Erythroblast (primary cell): ENCODE measurements at regions not wholly inside any gene's neighbourhood (a gene's known extent, or its start where the extent isn't known, plus 50 kb on each side); places are given as distances from the start of the nearest gene placed in this dataset.

Source experiments
- DNase-seq, 2 experiments: peaks; one replicate each; lab custom pipeline; 2025; lab: John Stamatoyannopoulos, UW
- GATA1 ChIP-seq: IDR thresholded peaks from 2 replicates; pipeline ENCODE4 v1.6.1; 2011; ENCODE audit warnings: low read depth, mild to moderate bottlenecking, control low read depth, low read length, moderate library complexity
- POLR2A ChIP-seq: IDR thresholded peaks from 2 replicates; pipeline ENCODE4 v1.6.1; 2011; ENCODE audit warnings: mild to moderate bottlenecking, low read length

DNA sequence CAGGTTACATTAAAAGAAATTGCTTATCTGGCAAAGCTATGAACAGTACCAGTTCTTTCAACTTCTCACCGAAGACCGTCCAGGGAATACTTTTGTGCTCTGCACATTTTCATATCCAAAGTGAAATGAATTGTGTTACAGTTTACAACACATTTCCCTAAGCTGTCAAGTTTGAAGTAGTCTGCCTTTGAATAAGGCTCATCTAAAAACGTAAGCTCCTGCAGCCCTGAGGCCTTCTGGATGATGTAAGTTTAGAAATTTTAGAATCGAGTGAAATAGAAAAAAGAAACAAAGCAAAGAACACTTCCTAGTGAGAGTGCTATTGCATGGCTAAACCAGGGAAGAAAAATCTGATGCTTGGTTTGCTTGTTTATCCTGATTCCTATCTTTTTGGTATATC lies 653.8 kb downstream of the MMUT start:
- no peak for DNase-seq
- TF ChIP-seq POLR2A = no peak
- no peak for TF ChIP-seq GATA1

DNA sequence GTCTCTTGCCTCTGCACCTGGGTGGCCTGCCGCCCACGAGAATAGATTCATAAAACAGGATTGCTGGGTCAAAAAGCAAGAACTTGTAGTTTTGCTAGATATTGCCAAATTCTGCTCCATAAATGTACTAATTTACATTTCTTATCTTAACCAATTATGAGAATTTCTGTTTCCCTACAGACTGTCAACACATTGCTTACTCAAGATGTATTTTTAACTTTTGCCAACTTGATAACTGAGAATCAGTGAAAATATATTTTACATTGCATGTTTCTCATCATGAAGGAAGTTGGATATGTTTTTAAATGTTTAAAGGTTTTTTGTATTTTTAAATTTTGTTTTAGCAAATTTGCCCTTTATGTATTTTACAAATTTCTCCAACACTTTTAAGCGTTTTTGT lies 664.8 kb downstream of the MMUT start:
- DNase-seq = no peak
- TF ChIP-seq POLR2A = no peak
- no peak for TF ChIP-seq GATA1

GRCh38 chr6:48782225-48782624 lies 671.2 kb upstream of the PTCHD4 start:
- TF ChIP-seq GATA1 (no peak), POLR2A (no peak)
- no peak for DNase-seq

DNA sequence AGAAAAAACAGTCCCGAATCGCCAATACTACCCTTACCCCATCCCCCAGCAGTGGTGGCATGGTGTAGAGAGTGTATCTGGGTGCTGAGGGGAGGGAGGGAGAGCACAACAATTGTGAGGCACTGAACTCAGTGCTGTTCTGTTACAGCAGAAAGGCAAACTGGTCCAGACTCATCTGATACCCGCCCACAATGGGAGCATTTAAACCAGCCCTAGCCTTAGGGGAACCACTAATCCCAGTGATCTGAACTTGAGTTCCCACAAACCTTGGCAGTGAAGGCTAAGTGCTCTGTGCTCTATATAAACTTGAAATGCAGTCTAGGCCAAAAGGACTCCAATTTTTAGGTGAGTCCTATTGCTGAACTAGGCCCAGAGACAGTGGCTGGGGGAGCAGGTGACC lies 666.4 kb upstream of the PTCHD4 start:
- no peak for TF ChIP-seq GATA1
- no peak for DNase-seq

- no peak for TF ChIP-seq GATA1
- TF ChIP-seq POLR2A = no peak
Observed at GRCh38 chr6:48775157-48775556, 664.2 kb upstream of the PTCHD4 start.

GRCh38 chr6:48774276-48774675 lies 663.3 kb upstream of the PTCHD4 start:
- TF ChIP-seq GATA1 (no peak), POLR2A (no peak)
- no peak for DNase-seq

More at GRCh38 chr6:48775157-48775556, 664.2 kb upstream of the PTCHD4 start:
- no peak for DNase-seq

GRCh38 chr6:48766349-48766748 lies 655.4 kb upstream of the PTCHD4 start:
- TF ChIP-seq GATA1 (no peak), POLR2A (no peak)
- no peak for DNase-seq

- TF ChIP-seq GATA1 (no peak), POLR2A (no peak)
- DNase-seq = peak in 1 of 2 experiments; percentile 26
Observed at GRCh38 chr6:48765352-48765961, 654.5 kb upstream of the PTCHD4 start.

GRCh38 chr6:48764286-48765044 lies 653.5 kb upstream of the PTCHD4 start:
- TF ChIP-seq GATA1 = no peak
- no peak for TF ChIP-seq POLR2A
- DNase-seq = no peak

DNA sequence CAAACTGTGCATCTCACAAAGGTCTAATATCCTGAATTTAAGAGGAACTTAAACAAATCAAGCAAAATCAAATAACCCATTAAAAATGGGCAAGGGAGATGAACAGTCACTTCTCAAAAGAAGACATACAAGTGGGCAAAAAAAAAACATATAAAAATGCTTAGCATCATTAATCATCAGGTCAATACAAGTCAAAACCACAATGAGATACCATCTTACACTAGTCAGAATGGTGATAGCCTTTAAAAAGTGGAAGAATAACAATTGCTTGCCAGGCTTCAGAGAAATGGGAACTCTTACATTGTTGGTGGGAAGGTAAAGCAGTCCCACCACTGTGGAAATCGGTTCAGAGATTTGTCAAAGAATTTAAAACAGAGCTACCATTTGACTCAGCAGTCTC lies 646.7 kb upstream of the PTCHD4 start:
- DNase-seq = no peak
- no peak for TF ChIP-seq POLR2A

DNA sequence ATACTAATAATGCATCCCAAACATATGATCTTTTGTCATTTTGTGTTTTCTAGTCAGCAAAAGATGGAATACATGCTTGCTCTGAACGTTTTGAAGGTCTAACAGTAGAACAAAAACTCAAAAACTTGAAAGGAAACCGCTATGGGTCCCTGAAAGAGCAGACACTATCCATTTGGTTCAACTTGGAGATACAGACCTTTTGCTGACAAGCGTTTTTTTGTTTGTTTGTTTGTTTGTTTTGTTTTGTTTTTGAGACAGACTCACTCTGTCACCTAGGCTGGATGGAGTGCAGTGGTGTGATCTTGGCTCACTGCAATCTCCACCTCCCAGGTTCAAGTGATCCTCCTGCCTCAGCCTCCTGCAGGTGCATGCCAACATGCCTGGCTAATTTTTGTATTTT lies 644.3 kb upstream of the PTCHD4 start:
- TF ChIP-seq POLR2A (no peak), GATA1 (no peak)
- DNase-seq = no peak

DNA sequence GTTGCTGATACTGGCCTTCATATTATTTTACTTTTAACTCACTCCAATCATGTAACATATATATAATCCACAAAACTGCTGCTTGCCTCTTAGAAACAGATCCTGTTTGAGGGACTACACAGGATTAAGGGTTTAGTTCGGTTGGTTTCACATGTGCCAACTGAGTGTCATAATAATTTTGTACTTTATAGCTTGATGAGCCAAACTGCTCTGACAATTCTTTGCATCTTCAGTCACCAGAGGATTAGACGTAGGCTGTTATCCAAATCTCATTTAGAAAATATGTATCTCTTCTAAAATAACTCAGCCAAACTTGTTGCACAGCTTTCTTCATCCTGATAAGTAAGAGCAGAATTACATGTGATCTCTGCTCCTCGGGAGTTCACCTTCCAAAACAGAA lies 643.6 kb upstream of the PTCHD4 start:
- TF ChIP-seq GATA1 = no peak
- no peak for DNase-seq

DNA sequence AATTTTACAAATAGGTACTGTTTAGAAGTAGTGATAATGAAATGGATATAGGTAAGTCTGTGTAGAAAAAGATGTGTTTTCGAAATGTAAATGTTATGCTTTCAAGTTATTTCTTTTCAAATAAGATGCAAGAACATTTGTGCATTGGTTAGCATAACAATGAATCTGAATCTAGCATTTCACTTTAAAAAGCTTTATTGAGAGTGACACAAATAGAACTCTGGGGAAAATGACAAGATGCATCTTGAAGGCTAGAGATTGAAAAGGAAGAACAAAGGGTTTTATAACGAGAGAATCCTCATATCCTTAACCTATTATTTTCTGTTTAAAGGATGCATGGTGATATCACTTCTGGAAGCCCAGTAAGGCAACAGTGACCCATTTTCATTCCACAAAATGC lies 639.9 kb upstream of the PTCHD4 start:
- no peak for DNase-seq
- no peak for TF ChIP-seq GATA1
- TF ChIP-seq POLR2A = no peak

DNA sequence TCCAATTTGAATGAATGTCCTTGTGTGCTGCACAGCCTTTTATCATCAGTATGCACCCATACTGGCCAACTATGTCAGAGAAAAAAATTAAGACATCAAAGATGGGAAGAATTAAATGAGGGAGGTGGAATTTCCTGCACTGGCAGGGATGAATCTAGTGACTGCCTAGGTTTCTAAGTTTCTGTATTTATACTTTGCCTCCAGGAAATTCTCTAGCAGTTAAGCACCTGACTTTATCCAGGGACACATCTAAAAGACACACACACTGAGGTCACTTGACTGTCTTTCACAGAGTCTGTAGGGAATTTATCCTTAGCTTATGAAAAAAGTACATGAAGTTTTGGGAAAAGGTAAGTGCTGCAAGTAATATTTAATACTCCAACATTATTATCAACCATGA lies 636.5 kb upstream of the PTCHD4 start:
- TF ChIP-seq POLR2A = no peak
- TF ChIP-seq GATA1 = no peak
- no peak for DNase-seq

DNA sequence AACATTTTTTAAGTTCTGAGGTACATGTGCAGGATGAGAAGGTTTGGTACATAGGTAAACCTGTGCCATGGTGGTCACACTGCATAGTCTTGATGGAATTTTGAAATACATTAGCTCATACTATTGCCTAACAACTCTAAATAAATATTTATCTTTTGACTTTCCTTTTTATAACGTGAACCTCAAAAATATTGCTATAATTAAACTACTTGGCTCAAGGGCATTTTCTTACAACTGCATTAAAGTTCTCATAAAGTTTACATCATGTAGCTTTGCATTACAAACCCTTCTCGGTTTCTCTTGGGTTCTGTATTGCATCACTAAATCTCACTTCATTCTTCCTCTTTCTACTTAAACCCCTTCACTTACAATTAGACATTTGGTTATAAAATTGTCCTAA lies 636.0 kb upstream of the PTCHD4 start:
- TF ChIP-seq POLR2A (no peak), GATA1 (no peak)
- no peak for DNase-seq
